H1 (cell line): ENCODE measurements at regions not wholly inside any gene's neighbourhood (a gene's known extent, or its start where the extent isn't known, plus 50 kb on each side); places are given as distances from the start of the nearest gene placed in this dataset.

Experiments
- CTCF ChIA-PET: fragments of 300-600 bp; sonication (Branson Sonifier 250); formaldehyde crosslinking; loops from one replicate; lab custom pipeline; 2021; ENCODE audit not compliant: partially characterized antibody; lab: Charles Lee
- POLR2A ChIA-PET: fragments of 300-600 bp; sonication (Branson Sonifier 250); formaldehyde crosslinking; loops from one replicate; lab custom pipeline; 2021; ENCODE audit warnings: inconsistent platforms; ENCODE audit not compliant: partially characterized antibody; lab: Charles Lee
- DNase-seq, 2 experiments: peaks; one replicate each; pipeline versions ENCODE4 v3.0.0 to v3.0.0-alpha.2; 2010 to 2022; ENCODE audit warnings: low spot score in 2 of 2, low read depth in 1 of 2, mixed read lengths in 1 of 2
- FAIRE-seq: peaks from 2 replicates; lab custom pipeline; 2011; peaks lifted over from hg19 to GRCh38; lab: Jason Lieb, UNC
- H2AFZ ChIP-seq: 2 replicates; pipeline ENCODE4 v1.8.1; 2012; ENCODE audit warnings: low read length, inconsistent platforms
- H2AK5ac ChIP-seq: 2 replicates; pipeline ENCODE4 v1.6.1; 2013; ENCODE audit warnings: low read depth, low read length
- H2BK120ac ChIP-seq: replicated peaks from 2 replicates; pipeline ENCODE3; 2013; ENCODE audit warnings: low read depth, low read length, inconsistent platforms
- H2BK12ac ChIP-seq: 2 replicates; pipeline ENCODE4 v1.6.1; 2013; ENCODE audit warnings: low read depth, low read length
- H2BK15ac ChIP-seq: 2 replicates; pipeline ENCODE4 v1.6.1; 2013; ENCODE audit warnings: low read length
- H2BK20ac ChIP-seq: 2 replicates; pipeline ENCODE4 v1.6.1; 2013; ENCODE audit warnings: low read length
- H2BK5ac ChIP-seq: 2 replicates; pipeline ENCODE4 v1.6.1; 2013; ENCODE audit warnings: low read depth, low read length
- H3K14ac ChIP-seq: 2 replicates; pipeline ENCODE4 v1.6.1; 2013; ENCODE audit warnings: inconsistent platforms; ENCODE audit not compliant: insufficient read length
- H3K18ac ChIP-seq: 2 replicates; pipeline ENCODE4 v1.6.1; 2013; ENCODE audit warnings: low read length; ENCODE audit errors: extremely low read depth
- H3K23ac ChIP-seq: 2 replicates; pipeline ENCODE4 v1.6.1; 2013; ENCODE audit warnings: inconsistent platforms; ENCODE audit not compliant: insufficient read length
- H3K23me2 ChIP-seq: 2 replicates; pipeline ENCODE4 v1.6.1; 2013; ENCODE audit warnings: low read depth, low read length
- H3K27ac ChIP-seq: 2 replicates; pipeline ENCODE4 v1.6.1; 2011; ENCODE audit warnings: low read depth, low read length, inconsistent platforms
- H3K27me3 ChIP-seq, 4 experiments: replicated peaks in 1 of 4; 1 replicate in 1 of 4; 2 replicates in 3 of 4; pipeline versions ENCODE4 v1.6.1 to v1.8.1; 2011 to 2013; ENCODE audit warnings: low read length in 3 of 4, mild to moderate bottlenecking in 3 of 4, inconsistent platforms in 2 of 4, mixed read lengths in 2 of 4, moderate library complexity in 1 of 4; ENCODE audit not compliant: control insufficient read depth in 3 of 4, insufficient read depth in 3 of 4; ENCODE audit errors: extremely low read depth in 1 of 4
- H3K36me3 ChIP-seq, 4 experiments: 2 replicates each; pipeline versions ENCODE4 v1.6.1 to v1.8.1; 2011 to 2013; ENCODE audit warnings: mild to moderate bottlenecking in 4 of 4, low read length in 3 of 4, moderate library complexity in 2 of 4, control low read depth in 1 of 4, inconsistent platforms in 1 of 4; ENCODE audit not compliant: insufficient read depth in 4 of 4, control insufficient read depth in 2 of 4
- H3K4ac ChIP-seq: replicated peaks from 2 replicates; pipeline ENCODE3; 2013; ENCODE audit warnings: low read length, low read depth, mixed read lengths, inconsistent platforms; ENCODE audit not compliant: insufficient read length
- H3K4me1 ChIP-seq, 4 experiments: replicated peaks in 1 of 4; 1 replicate in 1 of 4; 2 replicates in 3 of 4; pipeline versions ENCODE4 v1.6.1 to v1.8.1; 2011 to 2013; ENCODE audit warnings: low read length in 3 of 4, inconsistent platforms in 2 of 4, mixed read lengths in 1 of 4; ENCODE audit not compliant: insufficient read depth in 4 of 4, control insufficient read depth in 3 of 4
- H3K4me2 ChIP-seq, 2 experiments: 2 replicates each; pipeline versions ENCODE4 v1.6.1 to v1.8.1; 2011 to 2013; ENCODE audit warnings: low read depth in 2 of 2, low read length in 2 of 2, control low read depth in 1 of 2, inconsistent platforms in 1 of 2, mild to moderate bottlenecking in 1 of 2; ENCODE audit not compliant: insufficient read depth in 1 of 2
- H3K4me3 ChIP-seq, 4 experiments: fragments of 200-600, 300-600 bp in 1 of 4; sonication (generic), shearing (Covaris generic), sonication (Bioruptor Twin) in 1 of 4; 2 replicates each; pipeline versions ENCODE4 v1.5.1 to v1.8.1; 2011 to 2016; ENCODE audit warnings: low read length in 4 of 4, low read depth in 3 of 4, control low read depth in 2 of 4, inconsistent platforms in 2 of 4, mild to moderate bottlenecking in 2 of 4, mixed read lengths in 1 of 4, moderate library complexity in 1 of 4; ENCODE audit not compliant: insufficient read depth in 2 of 4; ENCODE audit errors: extremely low read depth in 1 of 4
- H3K56ac ChIP-seq: replicated peaks from 2 replicates; pipeline ENCODE3; 2013; ENCODE audit warnings: low read depth, mild to moderate bottlenecking, mixed read lengths, low read length, inconsistent platforms; ENCODE audit not compliant: insufficient read length
- H3K79me1 ChIP-seq: 2 replicates; pipeline ENCODE4 v1.6.1; 2013; ENCODE audit warnings: low read depth, low read length, control low read depth
- H3K79me2 ChIP-seq, 2 experiments: 2 replicates each; pipeline versions ENCODE4 v1.6.1 to v1.8.1; 2012 to 2013; ENCODE audit warnings: low read length in 2 of 2, mild to moderate bottlenecking in 2 of 2, inconsistent platforms in 1 of 2; ENCODE audit not compliant: insufficient read depth in 2 of 2, control insufficient read depth in 1 of 2
- H3K9ac ChIP-seq, 4 experiments: replicated peaks in 1 of 4; 1 replicate in 1 of 4; 2 replicates in 3 of 4; pipeline versions ENCODE4 v1.6.1 to v1.8.1; 2011 to 2013; ENCODE audit warnings: low read depth in 3 of 4, low read length in 3 of 4, control low read depth in 2 of 4, mild to moderate bottlenecking in 2 of 4, moderate library complexity in 2 of 4, inconsistent platforms in 1 of 4; ENCODE audit errors: extremely low read depth in 1 of 4
- H3K9me3 ChIP-seq, 2 experiments: 2 replicates each; pipeline versions ENCODE4 v1.6.1 to v1.8.1; 2012 to 2013; ENCODE audit warnings: mild to moderate bottlenecking in 2 of 2, moderate library complexity in 2 of 2, control low read depth in 1 of 2, inconsistent platforms in 1 of 2, low read depth in 1 of 2, low read length in 1 of 2, mixed read lengths in 1 of 2; ENCODE audit not compliant: insufficient read depth in 2 of 2
- H4K20me1 ChIP-seq, 2 experiments: replicated peaks in 1 of 2; 2 replicates each; pipeline versions ENCODE3 to v1.8.1; 2011 to 2013; ENCODE audit warnings: inconsistent platforms in 2 of 2, low read length in 2 of 2, mild to moderate bottlenecking in 1 of 2; ENCODE audit not compliant: insufficient read depth in 2 of 2, control insufficient read depth in 1 of 2
- H4K5ac ChIP-seq: 2 replicates; pipeline ENCODE4 v1.6.1; 2013; ENCODE audit warnings: low read length, low read depth, mixed read lengths, inconsistent platforms; ENCODE audit not compliant: insufficient read length
- H4K8ac ChIP-seq: 2 replicates; pipeline ENCODE4 v1.8.0; 2013; ENCODE audit warnings: mild to moderate bottlenecking, moderate library complexity, low read length, inconsistent platforms; ENCODE audit not compliant: insufficient read depth; ENCODE audit errors: extremely low read depth
- H4K91ac ChIP-seq: replicated peaks from 2 replicates; pipeline ENCODE3; 2013; ENCODE audit warnings: low read length, mixed read lengths, inconsistent platforms; ENCODE audit not compliant: insufficient read length
- CBX5 ChIP-seq: fragments of 300-800, 300-1000 bp; sonication (generic); IDR thresholded peaks from 2 replicates; pipeline ENCODE4 v1.7.1; 2016; ENCODE audit warnings: antibody characterized with exemption, low read length, low read depth
- CTBP2 ChIP-seq: IDR thresholded peaks from 2 replicates; pipeline ENCODE4 v1.7.0; 2011; ENCODE audit warnings: borderline replicate concordance, mild to moderate bottlenecking, moderate library complexity, mixed read lengths, low read length; ENCODE audit not compliant: insufficient read depth, insufficient read length
- JUN ChIP-seq: IDR thresholded peaks from 2 replicates; pipeline ENCODE4 v1.6.1; 2011; ENCODE audit warnings: low read depth, mild to moderate bottlenecking, improper control_type of control experiment, low read length
- NRF1 ChIP-seq: IDR thresholded peaks from 2 replicates; pipeline ENCODE4 v1.6.1; 2011; ENCODE audit warnings: mild to moderate bottlenecking, low read depth, low read length, improper control_type of control experiment
- POLR2A ChIP-seq, 2 experiments: IDR thresholded peaks; 1 replicate in 1 of 2; 2 replicates in 1 of 2; pipeline ENCODE4 v1.6.1; 2011; ENCODE audit warnings: low read depth in 2 of 2, low read length in 2 of 2, mild to moderate bottlenecking in 2 of 2; ENCODE audit errors: control extremely low read depth in 1 of 2
- SIX5 ChIP-seq: IDR thresholded peaks from 2 replicates; pipeline ENCODE4 v1.6.1; 2011; ENCODE audit warnings: mild to moderate bottlenecking, low read depth, low read length
- SP4 ChIP-seq: IDR thresholded peaks from 2 replicates; pipeline ENCODE4 v1.6.1; 2012; ENCODE audit warnings: low read length, inconsistent platforms
- TCF12 ChIP-seq: IDR thresholded peaks from 2 replicates; pipeline ENCODE4 v1.6.1; 2011; ENCODE audit warnings: low read depth, mild to moderate bottlenecking, low read length
- WGBS, 2 experiments: shearing (Covaris generic) in 1 of 2; methylation state at CpG; one replicate each; pipeline versions ENCODE4 v1.1.6 to v1.1.7; 2013 to 2015; ENCODE audit warnings: low lambda C conversion rate in 2 of 2, mixed read lengths in 2 of 2, inconsistent platforms in 1 of 2, low coverage in 1 of 2, missing lambda C conversion rate in 1 of 2; ENCODE audit not compliant: insufficient replicate concordance in 2 of 2, insufficient coverage in 1 of 2, insufficient read length in 1 of 2; ENCODE audit errors: extremely low coverage in 1 of 2, missing lambda C conversion rate in 1 of 2; 5-methylcytosine and 5-hydroxymethylcytosine counted together

DNA sequence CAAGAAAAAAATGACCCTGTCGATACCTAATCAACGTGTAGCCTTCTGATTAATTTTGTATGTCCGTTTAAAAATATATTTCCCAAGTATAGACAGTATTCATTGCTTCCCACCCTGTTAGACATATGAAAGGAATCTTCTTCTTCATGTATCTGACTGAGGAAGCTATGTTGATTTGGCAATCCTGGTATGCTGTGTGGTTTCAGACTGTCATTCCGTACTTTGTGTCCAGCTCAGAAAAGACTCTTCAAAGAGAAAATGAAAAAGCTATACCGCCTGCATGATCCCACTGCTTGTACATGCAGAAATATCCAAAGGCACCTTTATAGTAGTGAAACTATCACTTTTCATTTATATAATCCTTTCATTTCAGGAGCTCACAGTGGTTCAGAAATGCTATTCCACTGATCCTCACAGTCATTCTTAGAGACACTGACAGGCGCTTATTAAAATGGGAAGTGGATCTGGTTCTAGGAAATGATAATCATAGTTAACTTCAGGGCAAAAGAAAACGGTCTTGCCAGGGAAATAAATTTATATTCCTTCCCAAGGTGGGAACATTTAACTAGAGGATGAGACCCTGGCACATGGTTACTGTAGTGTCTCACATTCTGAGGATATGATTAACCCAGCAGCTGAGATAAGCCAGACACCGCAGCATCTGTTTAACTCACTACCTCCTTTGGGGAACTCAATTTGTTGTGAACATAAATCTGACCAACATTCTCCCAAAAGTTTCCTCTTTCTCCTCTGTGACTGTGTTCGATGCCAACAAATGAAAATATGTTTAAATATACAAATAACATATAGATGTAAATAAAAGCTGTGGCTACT, 599.2 kb upstream of the LUZP2 start:
- ChIA-PET CTCF (no interaction called here), POLR2A (no interaction called here)
- Histone ChIP-seq H3K79me2 (no peaks in the 10 kb centered on the region), H2BK120ac (no peak overlapping the region), H3K4me1 (no peaks in the 10 kb centered on the region), H3K4ac (no peak overlapping the region), H3K79me1 (no peaks in the 10 kb centered on the region), H4K8ac (no peak overlapping the region), H2BK15ac (no peak overlapping the region), H2AFZ (no peak overlapping the region), H3K4me3 (no peak overlapping the region), H3K56ac (no peak overlapping the region), H4K91ac (no peak overlapping the region), H2BK5ac (no peak overlapping the region), H3K9me3 (no peaks in the 10 kb centered on the region), H2BK20ac (no peak overlapping the region), H3K27me3 (no peaks in the 10 kb centered on the region), H3K9ac (no peak overlapping the region), H4K5ac (no peak overlapping the region), H3K4me2 (no peak overlapping the region), H3K36me3 (no peaks in the 10 kb centered on the region), H3K27ac (no peak overlapping the region), H3K23ac (no peak overlapping the region), H4K20me1 (no peaks in the 10 kb centered on the region), H2AK5ac (no peak overlapping the region), H2BK12ac (no peak overlapping the region), H3K18ac (no peak overlapping the region), H3K14ac (no peak overlapping the region), H3K23me2 (no peaks in the 10 kb centered on the region)
- DNase-seq (no peak), FAIRE-seq (no peak)
- WGBS, 2 experiments, result 82% methylated on average over 9 of the region's 9 CpGs; no CpG with 5 or more reads in 1 of the 2 experiments
- TF ChIP-seq SIX5 (no peak), NRF1 (no peak), JUN (no peak), CBX5 (no peak), CTBP2 (no peak), POLR2A (IDR thresholded peaks at IDR 0.05; ENCODE audit: control extremely low read depth in 1 of 2, low read depth in 2 of 2, low read length in 2 of 2) (no peak), TCF12 (no peak), SP4 (no peak)
